ENCODE measurements at regions not wholly inside any gene's neighbourhood (a gene's known extent, or its start where the extent isn't known, plus 50 kb on each side); places are given as distances from the start of the nearest gene placed in this dataset.

- TF ChIP-seq, protein P1, sequence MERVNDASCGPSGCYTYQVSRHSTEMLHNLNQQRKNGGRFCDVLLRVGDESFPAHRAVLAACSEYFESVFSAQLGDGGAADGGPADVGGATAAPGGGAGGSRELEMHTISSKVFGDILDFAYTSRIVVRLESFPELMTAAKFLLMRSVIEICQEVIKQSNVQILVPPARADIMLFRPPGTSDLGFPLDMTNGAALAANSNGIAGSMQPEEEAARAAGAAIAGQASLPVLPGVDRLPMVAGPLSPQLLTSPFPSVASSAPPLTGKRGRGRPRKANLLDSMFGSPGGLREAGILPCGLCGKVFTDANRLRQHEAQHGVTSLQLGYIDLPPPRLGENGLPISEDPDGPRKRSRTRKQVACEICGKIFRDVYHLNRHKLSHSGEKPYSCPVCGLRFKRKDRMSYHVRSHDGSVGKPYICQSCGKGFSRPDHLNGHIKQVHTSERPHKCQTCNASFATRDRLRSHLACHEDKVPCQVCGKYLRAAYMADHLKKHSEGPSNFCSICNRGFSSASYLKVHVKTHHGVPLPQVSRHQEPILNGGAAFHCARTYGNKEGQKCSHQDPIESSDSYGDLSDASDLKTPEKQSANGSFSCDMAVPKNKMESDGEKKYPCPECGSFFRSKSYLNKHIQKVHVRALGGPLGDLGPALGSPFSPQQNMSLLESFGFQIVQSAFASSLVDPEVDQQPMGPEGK (CRISPR knock-in tag; IDR thresholded peaks at IDR 0.05; ENCODE audit: borderline replicate concordance): no peak
- no peak for TF ChIP-seq CREB5 (CRISPR knock-in tag; IDR thresholded peaks at IDR 0.05; ENCODE audit: low read depth)
- TF ChIP-seq ZC3H10 (CRISPR knock-in tag; IDR thresholded peaks at IDR 0.05): no peak
- no peak for TF ChIP-seq ZFP3 (CRISPR knock-in tag; IDR thresholded peaks at IDR 0.05)
- no peak for TF ChIP-seq BACH2 (CRISPR knock-in tag; IDR thresholded peaks at IDR 0.05; ENCODE audit: borderline replicate concordance)
- TF ChIP-seq ZNF70 (CRISPR knock-in tag; IDR thresholded peaks at IDR 0.05): no peak
- no peak for TF ChIP-seq ARNTL (CRISPR knock-in tag; IDR thresholded peaks at IDR 0.05; ENCODE audit: borderline replicate concordance, low read depth)
- TF ChIP-seq SNAI2 (CRISPR knock-in tag; IDR thresholded peaks at IDR 0.05): no peak
- no peak for TF ChIP-seq ZNF8 (CRISPR knock-in tag; IDR thresholded peaks at IDR 0.05)
Measured at GRCh38 chr7:110604206-110604605, 486.7 kb upstream of the LRRN3 start.

Measured in SK-N-SH treated with all-trans-retinoic acid at 6 μM for 48 hours (cell line).